ENCODE measurements at regions not wholly inside any gene's neighbourhood (a gene's known extent, or its start where the extent isn't known, plus 50 kb on each side); places are given as distances from the start of the nearest gene placed in this dataset.
"Not testable (repeated sequence)": the region's sequence is repeated elsewhere in the genome, so short reads cannot be mapped to it uniquely, and the experiment has no call there.

- in situ Hi-C loops (cut with HindIII; ENCODE audit: low pct_ligation_motif_present, low pct_unique_long_range_greater_than_20kb, low sequenced_read_pairs): no loop called here
- DNase-seq: no peak
These were observed 240.2 kb upstream of the SEMA6A start for GRCh38 chr5:116814626-116815385.

- in situ Hi-C loops (cut with HindIII; ENCODE audit: low pct_ligation_motif_present, low pct_unique_long_range_greater_than_20kb, low sequenced_read_pairs): no loop called here
- no peak for DNase-seq
These were observed 239.3 kb upstream of the SEMA6A start for GRCh38 chr5:116813906-116814305.

GRCh38 chr5:116813356-116813755 is 238.7 kb upstream of the SEMA6A start:
- in situ Hi-C loops (cut with HindIII; ENCODE audit: low pct_ligation_motif_present, low pct_unique_long_range_greater_than_20kb, low sequenced_read_pairs): no loop called here
- no peak for DNase-seq

GRCh38 chr5:116810951-116811350 is 236.3 kb upstream of the SEMA6A start:
- no peak for DNase-seq
- in situ Hi-C loops (cut with HindIII; ENCODE audit: low pct_ligation_motif_present, low pct_unique_long_range_greater_than_20kb, low sequenced_read_pairs): no loop called here

GRCh38 chr5:116806836-116807235 is 232.2 kb upstream of the SEMA6A start:
- in situ Hi-C loops (cut with HindIII; ENCODE audit: low pct_ligation_motif_present, low pct_unique_long_range_greater_than_20kb, low sequenced_read_pairs): no loop called here
- no peak for DNase-seq

- DNase-seq: no peak
- in situ Hi-C loops (cut with HindIII; ENCODE audit: low pct_ligation_motif_present, low pct_unique_long_range_greater_than_20kb, low sequenced_read_pairs): no loop called here
These were observed 224.8 kb upstream of the SEMA6A start for GRCh38 chr5:116799401-116799800.

GRCh38 chr5:116795189-116795588 is 220.6 kb upstream of the SEMA6A start:
- in situ Hi-C loops (cut with HindIII; ENCODE audit: low pct_ligation_motif_present, low pct_unique_long_range_greater_than_20kb, low sequenced_read_pairs): no loop called here
- DNase-seq: no peak

GRCh38 chr5:116789522-116789921 is 214.9 kb upstream of the SEMA6A start:
- in situ Hi-C loops (cut with HindIII; ENCODE audit: low pct_ligation_motif_present, low pct_unique_long_range_greater_than_20kb, low sequenced_read_pairs): no loop called here
- no peak for DNase-seq

- in situ Hi-C loops (cut with HindIII; ENCODE audit: low pct_ligation_motif_present, low pct_unique_long_range_greater_than_20kb, low sequenced_read_pairs): no loop called here
These were observed 214.3 kb upstream of the SEMA6A start for GRCh38 chr5:116788851-116789403.

GRCh38 chr5:116787570-116787969 is 212.9 kb upstream of the SEMA6A start:
- no peak for DNase-seq
- in situ Hi-C loops (cut with HindIII; ENCODE audit: low pct_ligation_motif_present, low pct_unique_long_range_greater_than_20kb, low sequenced_read_pairs): no loop called here

More at GRCh38 chr5:116788851-116789403, 214.3 kb upstream of the SEMA6A start:
- no peak for DNase-seq

- in situ Hi-C loops (cut with HindIII; ENCODE audit: low pct_ligation_motif_present, low pct_unique_long_range_greater_than_20kb, low sequenced_read_pairs): no loop called here
- no peak for DNase-seq
These were observed 210.5 kb upstream of the SEMA6A start for GRCh38 chr5:116785106-116785505.

- in situ Hi-C loops (cut with HindIII; ENCODE audit: low pct_ligation_motif_present, low pct_unique_long_range_greater_than_20kb, low sequenced_read_pairs): no loop called here
- no peak for DNase-seq
These were observed 205.2 kb upstream of the SEMA6A start for GRCh38 chr5:116779846-116780245.

GRCh38 chr5:116778651-116779280 is 204.1 kb upstream of the SEMA6A start:
- no peak for DNase-seq
- in situ Hi-C loops (cut with HindIII; ENCODE audit: low pct_ligation_motif_present, low pct_unique_long_range_greater_than_20kb, low sequenced_read_pairs): no loop called here

- in situ Hi-C loops (cut with HindIII; ENCODE audit: low pct_ligation_motif_present, low pct_unique_long_range_greater_than_20kb, low sequenced_read_pairs): no loop called here
- peak; percentile 29 for DNase-seq
These were observed 203.4 kb upstream of the SEMA6A start for GRCh38 chr5:116778032-116778431.

- in situ Hi-C loops (cut with HindIII; ENCODE audit: low pct_ligation_motif_present, low pct_unique_long_range_greater_than_20kb, low sequenced_read_pairs): no loop called here
- DNase-seq: no peak
These were observed 199.3 kb upstream of the SEMA6A start for GRCh38 chr5:116773926-116774325.

GRCh38 chr5:116772806-116773205 is 198.2 kb upstream of the SEMA6A start:
- in situ Hi-C loops (cut with HindIII; ENCODE audit: low pct_ligation_motif_present, low pct_unique_long_range_greater_than_20kb, low sequenced_read_pairs): no loop called here
- DNase-seq: no peak

- DNase-seq: no peak
- in situ Hi-C loops (cut with HindIII; ENCODE audit: low pct_ligation_motif_present, low pct_unique_long_range_greater_than_20kb, low sequenced_read_pairs): no loop called here
These were observed 197.5 kb upstream of the SEMA6A start for GRCh38 chr5:116772152-116772501.

- DNase-seq: no peak
- in situ Hi-C loops (cut with HindIII; ENCODE audit: low pct_ligation_motif_present, low pct_unique_long_range_greater_than_20kb, low sequenced_read_pairs): no loop called here
These were observed 197.0 kb upstream of the SEMA6A start for GRCh38 chr5:116771466-116772151.

GRCh38 chr5:116769953-116770352 is 195.3 kb upstream of the SEMA6A start:
- DNase-seq; in situ Hi-C loops (cut with HindIII; ENCODE audit: low pct_ligation_motif_present, low pct_unique_long_range_greater_than_20kb, low sequenced_read_pairs): not testable (repeated sequence)
